ENCODE measurements at regions not wholly inside any gene's neighbourhood (a gene's known extent, or its start where the extent isn't known, plus 50 kb on each side); places are given as distances from the start of the nearest gene placed in this dataset.
"Not testable (repeated sequence)": the region's sequence is repeated elsewhere in the genome, so short reads cannot be mapped to it uniquely, and the experiment has no call there.

- not testable (repeated sequence) for TF ChIP-seq TEAD1 (CRISPR knock-in tag; IDR thresholded peaks at IDR 0.05); ATF2 (CRISPR knock-in tag; IDR thresholded peaks at IDR 0.05; ENCODE audit: borderline replicate concordance, low read depth); CTCF (IDR thresholded peaks at IDR 0.05); NR3C1 (CRISPR knock-in tag; conservative IDR thresholded peaks at IDR 0.05; ENCODE audit: low read depth); ZNF138 (CRISPR knock-in tag; conservative IDR thresholded peaks at IDR 0.05)
Measured at GRCh38 chr12:24619954-24620353, 328.9 kb downstream of the BCAT1 start.

Data from WTC11 (cell line).